ENCODE measurements at regions not wholly inside any gene's neighbourhood (a gene's known extent, or its start where the extent isn't known, plus 50 kb on each side); places are given as distances from the start of the nearest gene placed in this dataset.

- DNase-seq, result no peak
Observed at GRCh38 chr7:85630904-85631600, 444.2 kb upstream of the SEMA3D start.

GRCh38 chr7:85627791-85628586 is 441.1 kb upstream of the SEMA3D start:
- DNase-seq, result no peak

GRCh38 chr7:85622059-85622458 is 435.2 kb upstream of the SEMA3D start:
- DNase-seq, result no peak

- DNase-seq, result no peak
Observed at GRCh38 chr7:85620936-85621685, 434.3 kb upstream of the SEMA3D start.

GRCh38 chr7:85619236-85619635 is 432.4 kb upstream of the SEMA3D start:
- no peak for DNase-seq

GRCh38 chr7:85614684-85615083 is 427.8 kb upstream of the SEMA3D start:
- DNase-seq, result no peak

- DNase-seq, result no peak
Observed at GRCh38 chr7:85612514-85612913, 425.7 kb upstream of the SEMA3D start.

GRCh38 chr7:85608804-85609203 is 421.9 kb upstream of the SEMA3D start:
- DNase-seq, result no peak

- no peak for DNase-seq
Observed at GRCh38 chr7:85602196-85602595, 415.3 kb upstream of the SEMA3D start.

- no peak for DNase-seq
Observed at GRCh38 chr7:85600395-85600794, 413.5 kb upstream of the SEMA3D start.

- no peak for DNase-seq
Observed at GRCh38 chr7:85596827-85597226, 410.0 kb upstream of the SEMA3D start.

GRCh38 chr7:85595750-85596178 is 408.9 kb upstream of the SEMA3D start:
- DNase-seq, result no peak

GRCh38 chr7:85593355-85593754 is 406.5 kb upstream of the SEMA3D start:
- DNase-seq, result no peak

- DNase-seq, result no peak
Observed at GRCh38 chr7:85587785-85588184, 400.9 kb upstream of the SEMA3D start.

GRCh38 chr7:85586091-85586490 is 399.2 kb upstream of the SEMA3D start:
- DNase-seq, result no peak

GRCh38 chr7:85583131-85583953 is 396.5 kb upstream of the SEMA3D start:
- no peak for DNase-seq

GRCh38 chr7:85573844-85574243 is 387.0 kb upstream of the SEMA3D start:
- DNase-seq, result no peak

GRCh38 chr7:85573346-85573745 is 386.5 kb upstream of the SEMA3D start:
- no peak for DNase-seq

GRCh38 chr7:85570898-85571297 is 384.0 kb upstream of the SEMA3D start:
- DNase-seq, result no peak

- no peak for DNase-seq
Observed at GRCh38 chr7:85567983-85568382, 381.1 kb upstream of the SEMA3D start.

- no peak for DNase-seq
Observed at GRCh38 chr7:85566095-85566794, 379.4 kb upstream of the SEMA3D start.

GRCh38 chr7:85565276-85565675 is 378.4 kb upstream of the SEMA3D start:
- no peak for DNase-seq
